ENCODE measurements at regions not wholly inside any gene's neighbourhood (a gene's known extent, or its start where the extent isn't known, plus 50 kb on each side); places are given as distances from the start of the nearest gene placed in this dataset.
A peak's percentile ranks its signal among the peaks of the same experiment; 100 is the strongest.

- Histone ChIP-seq H3K9ac (ENCODE audit: low read depth, low read length) (no peak overlapping the region), H4K91ac (ENCODE audit: insufficient read depth, low read depth, low read length) (peak overlapping the region; percentile 76), H3K56ac (ENCODE audit: extremely low read depth, insufficient read depth, low read length) (no peak overlapping the region), H3K36me3 (ENCODE audit: control insufficient read depth, insufficient read depth, low read length) (no peaks in the 10 kb centered on the region), H4K20me1 (ENCODE audit: insufficient read depth, low read length) (no peaks in the 10 kb centered on the region), H3K4me1 (ENCODE audit: control insufficient read depth, insufficient read depth, low read length) (peaks cover 23% of the 10 kb centered on the region), H3K4me2 (ENCODE audit: low read depth, low read length) (no peak overlapping the region), H2AK9ac (replicated peaks; ENCODE audit: low read depth, low read length, poor library complexity) (no peak overlapping the region), H3K27me3 (ENCODE audit: control insufficient read depth, insufficient read depth, low read length) (no peaks in the 10 kb centered on the region), H3K9me3 (ENCODE audit: control insufficient read depth, insufficient read depth, low read length) (no peaks in the 10 kb centered on the region), H3K79me1 (ENCODE audit: low read depth in 1 of 2, low read length in 2 of 2) (0 out of 4 replicates have a peak, but pooled peaks cover 0 to 5% of the 10 kb centered on the region in 2 experiments), H2BK120ac (ENCODE audit: low read depth, low read length) (peak overlapping the region; percentile 59), H3K4ac (ENCODE audit: low read depth, low read length) (peak overlapping the region; percentile 30), H3K4me3 (ENCODE audit: insufficient read depth, low read depth, low read length) (no peak overlapping the region), H2BK5ac (ENCODE audit: low read depth, low read length, poor library complexity, severe bottlenecking) (no peak overlapping the region), H3K23ac (ENCODE audit: low read depth, low read length) (no peak overlapping the region), H4K8ac (ENCODE audit: low read depth in 2 of 2, low read length in 2 of 2) (peak overlapping the region in 1 of 2 experiments; percentile 11; a peak in 1 of 4 replicates), H2AFZ (replicated peaks; ENCODE audit: low read length, poor library complexity) (no peak overlapping the region), H2BK20ac (ENCODE audit: low read depth, low read length) (peak overlapping the region; percentile 80), H3K18ac (ENCODE audit: low read depth, low read length) (no peak overlapping the region), H3K9me1 (ENCODE audit: insufficient read depth, low read length) (peaks cover 24% of the 10 kb centered on the region), H2AK5ac (ENCODE audit: low read depth, low read length) (peak overlapping the region; percentile 25; the same call in 1 of the 2 replicates), H4K5ac (ENCODE audit: low read depth, low read length) (no peak overlapping the region), H2BK15ac (ENCODE audit: low read depth, low read length) (peak overlapping the region; percentile 86; the same call in 2 of the 3 replicates), H3K27ac (ENCODE audit: insufficient read depth, low read length) (no peak overlapping the region), H3K14ac (replicated peaks; ENCODE audit: low read depth, low read length) (0 out of 2 replicates have a peak overlapping the region, but pooled peaks have one; percentile 32)
- CTCF ChIA-PET = no interaction called here
- TF ChIP-seq CHD1 (IDR thresholded peaks at IDR 0.05; ENCODE audit: low read depth, low read length) (no peak), FOS (IDR thresholded peaks at IDR 0.05; ENCODE audit: low read depth, low read length) (no peak), MAFK (IDR thresholded peaks at IDR 0.05; ENCODE audit: low read depth, low read length) (no peak), RCOR1 (IDR thresholded peaks at IDR 0.05; ENCODE audit: insufficient replicate concordance, low read length) (no peak), CTCF (conservative IDR thresholded peaks at IDR 0.05; ENCODE audit: low read depth, low read length) (no peak)
- dilution Hi-C loops (cut with HindIII; ENCODE audit: low sequenced_read_pairs, unreplicated experiment) (no loop called here), in situ Hi-C loops (cut with MboI; ENCODE audit: low sequenced_read_pairs) (no loop called here), intact Hi-C loops (cut with micrococcal nuclease) (no loop called here)
- no TSS peak for BruUV-seq (replicated peaks)
- WGBS, 2 experiments (ENCODE audit: extremely low coverage in 2 of 2, insufficient read length in 1 of 2) = 40% methylated on average over 1 of the region's 3 CpGs; no CpG with 5 or more reads in 1 of the 2 experiments
- no peak for DNase-seq
- POLR2A ChIA-PET (ENCODE audit: unreplicated experiment) = no interaction called here
- ATAC-seq (ENCODE audit: low read depth) = no peak
These were observed 53.8 kb upstream of the PRSS23 start for GRCh38 chr11:86746514-86746913.
